ENCODE measurements at regions not wholly inside any gene's neighbourhood (a gene's known extent, or its start where the extent isn't known, plus 50 kb on each side); places are given as distances from the start of the nearest gene placed in this dataset.

- no peak for TF ChIP-seq CTCF (IDR thresholded peaks at IDR 0.05)
- TF ChIP-seq EZH2 (IDR thresholded peaks at IDR 0.05; ENCODE audit: borderline replicate concordance, insufficient read depth, low read depth, low read length, poor library complexity, severe bottlenecking): no peak
Measured at GRCh38 chr13:84080748-84081530, 198.7 kb upstream of the SLITRK1 start.

Measured in B cell (primary cell).